ENCODE measurements at regions not wholly inside any gene's neighbourhood (a gene's known extent, or its start where the extent isn't known, plus 50 kb on each side); places are given as distances from the start of the nearest gene placed in this dataset.
"Not testable (repeated sequence)": the region's sequence is repeated elsewhere in the genome, so short reads cannot be mapped to it uniquely, and the experiment has no call there.

- DNase-seq (ENCODE audit: low read depth in 4 of 4, low spot score in 3 of 4), result no peak
Observed at GRCh38 chr20:46785958-46786357, 76.5 kb downstream of the SLC2A10 start.

- no peak for DNase-seq (ENCODE audit: low read depth in 4 of 4, low spot score in 3 of 4)
Observed at GRCh38 chr20:46786566-46786965, 77.1 kb downstream of the SLC2A10 start.

- DNase-seq (ENCODE audit: low read depth in 4 of 4, low spot score in 3 of 4), result no peak
Observed at GRCh38 chr20:46787991-46788762, 78.7 kb downstream of the SLC2A10 start.

DNA sequence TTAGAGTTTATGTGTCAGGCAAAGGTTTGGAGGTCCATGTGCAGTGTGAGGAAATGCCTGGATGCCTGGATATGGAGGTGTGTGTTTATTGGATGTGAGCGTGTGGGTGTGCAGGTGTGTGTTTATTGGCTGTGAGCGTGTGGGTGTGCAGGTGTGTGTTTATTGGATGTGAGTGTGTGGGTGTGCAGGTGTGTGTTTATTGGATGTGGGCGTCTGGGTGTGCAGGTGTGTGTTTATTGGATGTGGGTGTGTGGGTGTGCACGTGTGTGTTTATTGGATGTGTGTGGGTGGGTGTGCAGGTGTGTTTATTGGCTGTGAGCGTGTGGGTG, 79.3 kb downstream of the SLC2A10 start:
- DNase-seq (ENCODE audit: low read depth in 4 of 4, low spot score in 3 of 4), result not testable (repeated sequence)

DNA sequence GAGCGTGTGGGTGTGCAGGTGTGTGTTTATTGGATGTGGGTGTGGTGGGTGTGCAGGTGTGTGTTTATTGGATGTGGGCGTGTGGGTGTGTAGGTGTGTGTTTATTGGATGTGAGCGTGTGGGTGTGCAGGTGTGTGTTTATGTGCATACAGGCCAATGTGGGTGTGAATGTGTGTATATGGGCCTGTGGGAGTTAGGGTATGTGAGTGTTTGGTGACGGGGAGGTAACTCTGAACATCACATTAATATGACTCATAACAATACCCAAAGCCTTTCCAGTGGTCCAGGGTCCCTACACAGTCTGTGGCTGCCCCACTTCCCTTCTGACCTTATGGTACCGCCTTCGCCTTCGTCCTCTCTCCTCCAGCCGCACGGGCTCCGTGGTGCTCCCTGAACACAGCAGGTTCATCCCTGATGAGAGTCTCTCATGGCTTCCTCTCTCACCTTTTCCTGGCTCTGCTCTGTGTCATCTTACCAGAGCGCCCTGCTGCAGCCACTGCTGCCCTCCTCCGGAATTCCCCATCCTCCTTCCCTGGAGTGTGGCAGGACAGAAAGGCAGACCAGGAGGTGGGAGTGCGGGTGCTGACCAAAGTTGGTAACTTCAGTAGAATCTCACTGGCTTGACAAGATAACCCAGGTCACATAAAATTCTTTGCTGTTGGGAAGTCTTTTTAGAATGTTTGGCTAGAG, 80.0 kb downstream of the SLC2A10 start:
- DNase-seq (ENCODE audit: low read depth in 4 of 4, low spot score in 3 of 4), result no peak

GRCh38 chr20:46791722-46792416, 82.4 kb downstream of the SLC2A10 start:
- DNase-seq (ENCODE audit: low read depth in 4 of 4, low spot score in 3 of 4), result no peak

GRCh38 chr20:46797206-46797605, 87.8 kb downstream of the SLC2A10 start:
- no peak for DNase-seq (ENCODE audit: low read depth in 4 of 4, low spot score in 3 of 4)

DNA sequence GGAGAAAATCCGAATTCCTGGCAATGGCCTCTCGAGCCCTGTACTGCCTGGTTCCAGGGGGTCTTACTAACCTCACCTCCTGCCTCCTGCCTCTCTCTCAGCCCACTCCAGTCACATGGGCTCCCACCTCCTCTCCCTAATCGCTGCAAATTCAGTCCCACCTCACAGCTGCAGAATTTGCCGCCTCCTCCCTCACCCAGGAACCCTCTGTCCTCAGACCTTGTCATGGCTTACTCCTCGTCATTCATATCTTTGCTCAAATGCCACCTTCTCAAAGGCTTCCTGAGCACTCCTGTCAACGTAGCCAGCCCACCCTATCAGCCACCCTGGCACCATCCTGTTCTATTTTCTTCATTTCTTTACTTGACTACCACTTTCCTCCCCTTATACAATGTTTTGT, 89.0 kb downstream of the SLC2A10 start:
- DNase-seq (ENCODE audit: low read depth in 4 of 4, low spot score in 3 of 4), result no peak

- no peak for DNase-seq (ENCODE audit: low read depth in 4 of 4, low spot score in 3 of 4)
Observed at GRCh38 chr20:46799781-46800408, 90.4 kb downstream of the SLC2A10 start.

DNA sequence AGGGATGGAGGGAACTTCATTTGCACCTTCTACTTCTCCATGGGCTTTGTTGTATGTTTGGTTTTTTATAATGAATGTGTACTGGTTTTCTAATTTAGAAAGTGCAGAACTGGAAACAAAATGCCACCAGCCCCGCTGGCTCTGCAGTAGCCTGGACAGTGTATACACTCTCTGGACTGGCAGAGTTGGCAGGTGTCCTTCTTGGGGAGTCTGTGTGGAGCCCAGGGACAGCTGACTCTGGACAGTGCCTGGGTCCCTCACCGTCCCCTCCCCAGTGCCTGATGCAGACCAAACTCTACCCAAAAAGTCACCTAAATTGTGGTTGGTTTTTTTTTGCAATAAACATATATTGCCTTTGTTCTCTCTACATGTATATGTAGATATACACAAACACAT, 91.0 kb downstream of the SLC2A10 start:
- no peak for DNase-seq (ENCODE audit: low read depth in 4 of 4, low spot score in 3 of 4)

DNA sequence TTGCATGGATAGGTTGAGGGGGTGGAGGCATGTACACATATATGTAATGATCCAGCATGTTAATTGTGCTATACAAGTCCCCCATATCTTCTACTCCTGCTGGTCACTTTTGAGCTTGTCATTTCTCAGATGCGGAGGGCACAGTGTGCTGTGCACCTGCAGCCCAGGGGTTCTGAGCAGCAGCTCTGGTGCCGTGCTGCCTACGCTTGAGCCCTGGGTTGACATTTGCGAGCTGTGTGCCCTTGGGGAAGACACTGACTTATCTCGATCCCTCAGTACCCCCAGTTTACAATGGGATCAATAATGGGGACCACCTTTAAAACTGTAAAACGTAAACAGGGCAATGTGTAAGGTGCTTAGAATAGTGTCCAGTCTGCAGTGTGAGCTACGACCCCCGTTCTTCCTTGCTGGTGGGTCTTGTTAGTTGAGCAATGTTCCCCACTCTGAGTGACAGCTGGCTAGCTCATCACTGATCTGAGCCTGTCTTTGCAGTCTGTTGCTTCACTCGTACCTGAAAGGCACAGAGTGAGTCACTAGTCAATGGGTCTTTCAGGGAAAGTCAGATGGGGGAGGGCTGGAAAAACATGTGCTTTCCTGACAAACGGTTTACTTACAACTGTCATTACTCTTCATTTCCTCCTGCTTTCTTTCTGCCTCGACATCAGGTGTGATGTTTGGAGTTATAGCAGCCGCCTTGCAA, 91.7 kb downstream of the SLC2A10 start:
- DNase-seq (ENCODE audit: low read depth in 4 of 4, low spot score in 3 of 4), result no peak

- no peak for DNase-seq (ENCODE audit: low read depth in 4 of 4, low spot score in 3 of 4)
Observed at GRCh38 chr20:46802722-46803121, 91.9 kb upstream of the EYA2 start.

- no peak for DNase-seq (ENCODE audit: low read depth in 4 of 4, low spot score in 3 of 4)
Observed at GRCh38 chr20:46803123-46804020, 91.3 kb upstream of the EYA2 start.

GRCh38 chr20:46804126-46804525, 90.5 kb upstream of the EYA2 start:
- no peak for DNase-seq (ENCODE audit: low read depth in 4 of 4, low spot score in 3 of 4)

DNA sequence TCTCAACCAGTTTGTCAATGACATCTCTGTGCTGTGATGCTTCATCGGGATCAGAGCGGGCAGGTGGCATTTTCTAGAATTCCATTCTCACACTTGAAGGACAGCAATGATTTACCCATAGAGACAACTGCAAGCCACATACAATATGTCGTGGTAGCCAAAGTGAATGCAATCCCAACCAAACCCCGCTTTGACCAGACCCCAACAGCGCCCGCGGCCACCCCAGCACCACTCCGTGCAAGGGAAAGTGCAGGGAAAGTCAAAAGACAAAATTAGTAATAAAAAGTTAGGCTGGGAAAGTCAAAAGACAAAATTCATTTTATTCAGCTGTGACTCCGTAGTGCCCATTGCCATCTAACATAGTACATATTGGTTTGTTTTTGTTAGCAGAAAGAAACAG, 88.8 kb upstream of the EYA2 start:
- no peak for DNase-seq (ENCODE audit: low read depth in 4 of 4, low spot score in 3 of 4)

GRCh38 chr20:46807998-46808397, 86.6 kb upstream of the EYA2 start:
- DNase-seq (ENCODE audit: low read depth in 4 of 4, low spot score in 3 of 4), result no peak

DNA sequence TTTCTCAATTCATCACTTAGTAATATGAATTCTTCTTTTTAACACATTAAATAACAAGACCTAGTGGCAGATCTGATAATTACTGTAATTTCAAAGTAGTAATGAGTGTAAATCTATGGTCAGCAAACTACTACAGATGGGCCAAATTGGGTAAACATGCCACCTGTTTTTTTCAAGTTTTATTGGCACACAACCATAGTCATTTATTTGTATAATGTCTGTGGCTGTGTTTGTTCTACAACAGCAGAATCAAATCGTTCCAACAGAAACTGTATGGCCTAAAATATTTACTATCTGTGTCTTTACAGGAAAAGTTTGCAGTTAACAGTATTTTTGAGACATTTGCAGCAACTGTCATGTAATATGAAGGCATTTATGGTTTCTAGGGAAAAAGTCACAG, 86.1 kb upstream of the EYA2 start:
- DNase-seq (ENCODE audit: low read depth in 4 of 4, low spot score in 3 of 4), result no peak

DNA sequence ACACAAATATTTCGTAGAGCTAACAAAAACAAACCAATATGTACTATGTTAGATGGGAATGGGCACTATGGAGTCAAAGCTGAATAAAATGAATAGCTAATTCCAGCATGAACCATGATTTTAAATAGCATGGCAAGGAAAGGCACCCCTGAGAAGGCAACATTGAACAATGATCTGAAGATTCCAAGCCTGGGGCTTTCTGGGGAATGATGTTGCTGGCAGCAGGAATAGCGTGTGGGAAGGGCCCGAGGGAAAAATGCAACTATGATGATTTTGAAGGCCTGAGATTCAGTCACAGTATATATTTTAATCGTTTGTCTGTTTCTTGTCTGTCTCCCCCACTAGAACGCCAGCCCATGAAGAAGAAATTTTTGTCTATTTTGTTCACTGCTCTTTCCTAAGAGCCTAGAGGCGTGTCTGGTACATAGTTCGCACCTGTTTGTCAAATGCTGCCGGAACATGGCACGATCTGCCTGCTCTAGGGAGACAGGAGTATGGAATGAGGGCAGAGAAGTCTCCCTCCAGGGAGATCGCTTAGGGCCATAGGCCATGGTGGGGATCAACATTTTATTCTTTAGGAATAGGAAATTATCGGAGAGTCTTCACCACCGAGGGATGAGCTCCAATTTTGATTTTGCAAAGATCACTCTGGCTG, 84.8 kb upstream of the EYA2 start:
- no peak for DNase-seq (ENCODE audit: low read depth in 4 of 4, low spot score in 3 of 4)
